ENCODE measurements at regions not wholly inside any gene's neighbourhood (a gene's known extent, or its start where the extent isn't known, plus 50 kb on each side); places are given as distances from the start of the nearest gene placed in this dataset.

GRCh38 chr4:58551676-58552075, 1441.5 kb upstream of the IGFBP7 start:
- no peak for DNase-seq

DNA sequence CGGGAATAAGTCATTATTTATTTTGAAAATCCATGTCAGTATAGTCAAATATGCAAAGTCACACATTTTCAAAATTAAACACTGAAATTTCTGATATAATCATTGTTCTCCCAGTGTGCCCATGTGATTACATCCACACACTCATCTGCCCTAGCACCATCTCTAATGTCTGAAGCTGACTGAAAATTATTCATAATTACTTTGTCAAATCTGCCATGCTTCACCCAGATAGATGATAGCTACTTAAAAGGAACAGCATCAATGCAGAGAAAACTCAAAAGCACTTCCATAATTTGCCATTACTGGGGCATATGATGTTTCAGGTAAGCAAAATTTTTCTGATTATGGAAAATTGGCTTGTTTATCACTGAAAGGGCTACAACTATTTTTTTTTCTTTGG, 1433.3 kb upstream of the IGFBP7 start:
- no peak for DNase-seq

DNA sequence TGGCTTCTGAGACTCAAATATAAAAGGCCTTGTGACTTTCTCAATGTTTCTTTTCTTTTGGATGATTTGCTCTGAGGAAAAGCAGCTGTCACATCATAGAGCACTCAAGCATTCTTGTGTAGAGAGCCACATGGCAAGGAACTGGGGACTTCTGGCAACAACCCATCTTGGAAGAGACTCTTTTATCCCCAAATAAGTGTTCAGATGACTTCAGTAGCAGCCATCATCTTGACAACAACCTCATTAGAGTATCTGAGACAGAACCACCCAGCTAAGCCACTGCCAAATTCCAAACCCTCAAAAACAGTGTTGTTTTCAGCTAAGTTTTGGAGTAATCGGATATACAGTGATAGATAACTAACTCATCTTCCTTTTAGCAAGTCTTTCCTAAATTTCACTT, 1431.7 kb upstream of the IGFBP7 start:
- no peak for DNase-seq

DNA sequence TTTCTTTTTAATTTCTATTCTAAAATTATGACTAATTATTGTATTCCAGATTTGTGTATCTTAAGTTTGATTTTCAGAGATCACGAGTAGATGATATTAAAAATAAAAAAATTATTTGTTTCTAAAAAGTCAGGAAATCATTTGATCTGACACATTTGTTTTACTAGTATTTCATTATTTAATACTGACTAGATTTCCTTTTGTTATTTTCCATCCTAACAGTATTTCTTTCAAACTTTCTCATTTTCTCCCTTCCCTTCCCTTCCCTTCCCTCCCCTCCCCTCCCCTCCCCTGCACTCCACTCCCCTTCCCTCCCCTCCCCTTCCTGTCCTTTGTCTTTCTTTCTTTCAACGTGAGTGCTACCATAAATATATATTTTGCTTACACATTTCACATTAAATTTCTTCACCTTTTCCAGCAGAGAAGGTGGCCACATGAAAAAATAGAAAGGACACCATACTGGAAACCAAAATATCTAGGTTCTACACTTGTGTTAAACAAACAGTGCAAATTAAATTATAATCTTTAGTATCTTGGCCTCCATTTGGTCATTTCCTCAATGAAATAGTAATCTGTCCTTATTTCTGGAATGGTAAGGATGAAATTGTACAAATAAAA, 1412.7 kb upstream of the IGFBP7 start:
- DNase-seq, result no peak

DNA sequence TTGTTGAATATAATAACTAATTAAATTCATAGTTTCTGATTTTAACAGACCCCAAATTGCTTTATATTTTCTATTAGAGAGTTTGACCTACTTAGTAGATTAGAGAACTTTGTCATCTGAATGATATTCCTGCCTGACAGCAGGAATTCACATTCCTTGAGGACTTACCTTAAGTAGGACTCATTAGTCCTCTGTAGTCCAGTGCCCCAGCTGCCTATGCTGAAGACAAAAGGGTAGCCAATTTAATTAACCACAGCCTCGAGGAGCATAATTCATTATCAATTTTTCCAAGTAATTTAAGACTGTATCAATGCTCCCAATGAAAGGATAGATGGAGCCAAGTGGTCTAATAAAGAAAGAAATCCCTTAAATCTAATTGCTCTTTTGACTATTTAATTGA, 1405.0 kb upstream of the IGFBP7 start:
- DNase-seq, result no peak

- no peak for DNase-seq
Measured at GRCh38 chr4:58514299-58514698, 1404.1 kb upstream of the IGFBP7 start.

DNA sequence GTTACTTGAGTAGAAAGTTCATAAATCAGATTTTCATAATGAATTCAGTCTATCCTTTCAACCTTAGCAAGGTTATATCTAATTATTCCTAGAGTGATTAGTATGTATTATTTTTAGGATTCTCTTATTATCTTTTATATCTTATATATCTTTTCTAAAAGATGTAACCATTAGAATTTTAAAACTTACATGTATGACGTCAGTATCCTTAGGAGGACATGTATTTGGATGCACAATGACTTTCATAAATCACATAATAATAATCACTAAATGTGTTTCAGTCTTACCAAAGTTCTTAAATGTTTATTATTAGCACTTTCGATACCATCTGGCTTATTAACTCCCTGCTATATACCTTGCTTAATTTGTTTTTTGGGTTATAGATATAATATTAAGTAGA, 1400.5 kb upstream of the IGFBP7 start:
- DNase-seq, result no peak

- no peak for DNase-seq
Measured at GRCh38 chr4:58507079-58507478, 1396.9 kb upstream of the IGFBP7 start.

GRCh38 chr4:58502839-58503238, 1392.7 kb upstream of the IGFBP7 start:
- no peak for DNase-seq

GRCh38 chr4:58499182-58499581, 1389.0 kb upstream of the IGFBP7 start:
- no peak for DNase-seq

DNA sequence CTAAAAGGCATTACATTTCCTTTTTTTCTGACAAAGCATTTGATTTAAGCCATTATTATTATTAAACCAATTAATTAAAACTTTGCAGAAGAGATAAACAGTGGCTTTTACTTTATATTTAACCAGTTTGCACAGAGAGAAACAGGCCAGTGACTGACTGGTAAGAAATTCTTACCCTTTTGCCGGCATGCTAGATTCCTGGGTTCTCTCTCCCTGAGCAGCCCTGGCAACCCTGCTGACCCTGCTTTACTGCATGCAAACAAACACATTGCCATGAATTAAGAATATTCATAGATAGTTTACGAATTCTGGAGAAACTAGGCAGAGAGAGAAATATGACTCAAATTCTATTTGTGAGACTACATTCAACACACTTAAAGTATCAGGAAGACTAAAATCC, 1381.4 kb upstream of the IGFBP7 start:
- DNase-seq, result no peak

GRCh38 chr4:58477950-58478349, 1367.8 kb upstream of the IGFBP7 start:
- no peak for DNase-seq

GRCh38 chr4:58477513-58477912, 1367.3 kb upstream of the IGFBP7 start:
- DNase-seq, result no peak

DNA sequence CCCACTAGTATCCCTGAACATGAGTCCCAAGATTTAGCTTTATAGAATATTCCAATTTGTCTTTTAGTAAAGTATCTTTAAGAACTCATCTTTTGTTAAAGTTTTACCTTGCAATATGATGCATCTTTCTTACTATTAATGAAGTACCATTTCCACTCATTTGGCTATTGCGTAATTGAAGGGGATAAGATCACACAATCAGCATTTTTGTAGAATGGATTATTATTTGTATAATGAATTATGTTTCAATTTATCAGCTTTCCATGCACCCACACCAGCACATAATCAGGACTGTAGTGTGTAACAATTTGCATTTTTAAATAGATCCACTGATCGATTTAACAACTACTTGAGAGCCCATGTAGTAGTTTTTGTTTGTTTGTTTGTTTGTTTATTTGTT, 1364.9 kb upstream of the IGFBP7 start:
- DNase-seq, result no peak

GRCh38 chr4:58465031-58465430, 1354.8 kb upstream of the IGFBP7 start:
- no peak for DNase-seq

DNA sequence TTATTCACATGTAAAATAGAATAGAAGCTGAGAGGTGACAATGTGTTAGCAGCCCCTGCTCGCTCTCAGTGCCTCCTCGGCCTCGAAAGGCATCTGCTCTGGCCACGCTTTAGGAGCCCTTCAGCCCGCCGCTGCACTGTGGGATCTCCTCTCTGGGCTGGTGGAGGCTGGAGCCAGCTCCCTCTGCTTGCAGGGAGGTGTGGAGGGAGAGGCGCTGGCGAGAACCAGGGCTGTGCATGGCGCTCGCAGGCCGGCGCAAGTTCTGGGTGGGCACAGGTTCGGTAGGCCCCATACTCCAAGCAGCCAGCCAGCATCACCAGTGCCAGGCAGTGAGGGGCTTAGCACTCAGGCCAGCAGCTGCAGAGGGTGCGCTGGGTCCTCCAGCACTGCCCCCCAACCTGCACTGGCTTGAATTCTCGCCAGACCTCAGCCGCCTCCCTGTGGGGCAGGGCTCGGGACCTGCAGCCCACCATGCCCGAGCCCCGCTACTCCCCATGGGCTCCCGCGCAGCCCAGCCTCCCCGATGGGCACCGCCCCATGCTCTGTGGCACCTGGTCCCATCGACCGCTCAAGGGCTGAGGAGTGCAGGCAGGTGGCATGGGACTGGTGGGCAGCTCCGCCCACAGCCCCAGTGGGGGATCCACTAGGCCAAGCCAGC, 1346.7 kb upstream of the IGFBP7 start:
- DNase-seq, result no peak

- DNase-seq, result no peak
Measured at GRCh38 chr4:58453956-58454355, 1343.8 kb upstream of the IGFBP7 start.

GRCh38 chr4:58451707-58452106, 1341.5 kb upstream of the IGFBP7 start:
- no peak for DNase-seq

DNA sequence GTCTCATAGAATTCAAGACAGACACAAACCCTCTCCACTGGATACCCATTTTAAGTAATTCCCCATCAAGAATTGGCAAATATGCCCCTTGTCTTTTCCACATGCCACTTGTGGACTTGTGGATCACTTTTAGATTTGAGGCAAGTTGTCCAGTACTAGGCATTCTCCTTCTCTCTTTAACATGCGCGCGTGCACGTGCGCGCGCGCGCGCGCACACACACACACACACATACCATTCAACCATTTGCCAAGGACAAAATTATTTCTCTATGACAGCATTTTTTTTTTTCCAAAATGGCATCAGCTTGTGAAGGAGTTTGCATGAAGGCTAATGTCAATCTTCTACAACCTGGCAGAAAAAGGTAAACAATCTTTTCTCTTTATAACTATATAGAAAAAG, 1325.7 kb upstream of the IGFBP7 start:
- no peak for DNase-seq

DNA sequence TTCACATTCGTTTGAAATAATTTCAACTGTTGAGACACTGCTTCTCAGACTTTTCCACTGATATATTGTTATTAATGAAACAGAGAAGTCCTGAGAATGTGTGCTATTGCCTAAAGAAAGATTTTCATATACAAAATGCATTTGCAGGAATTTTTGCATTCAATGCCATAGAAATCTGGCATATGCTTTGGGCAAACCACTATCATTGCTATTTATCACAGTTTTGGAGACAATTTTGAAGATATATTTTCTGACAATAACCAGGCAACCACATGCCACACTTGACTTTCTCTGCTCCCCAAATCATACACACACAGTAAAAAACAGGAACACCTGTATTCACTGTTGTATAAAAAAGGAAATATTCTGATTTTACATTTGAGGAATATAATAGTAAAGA, 1303.7 kb upstream of the IGFBP7 start:
- DNase-seq, result no peak

- DNase-seq, result no peak
Measured at GRCh38 chr4:58411904-58412303, 1301.7 kb upstream of the IGFBP7 start.

DNA sequence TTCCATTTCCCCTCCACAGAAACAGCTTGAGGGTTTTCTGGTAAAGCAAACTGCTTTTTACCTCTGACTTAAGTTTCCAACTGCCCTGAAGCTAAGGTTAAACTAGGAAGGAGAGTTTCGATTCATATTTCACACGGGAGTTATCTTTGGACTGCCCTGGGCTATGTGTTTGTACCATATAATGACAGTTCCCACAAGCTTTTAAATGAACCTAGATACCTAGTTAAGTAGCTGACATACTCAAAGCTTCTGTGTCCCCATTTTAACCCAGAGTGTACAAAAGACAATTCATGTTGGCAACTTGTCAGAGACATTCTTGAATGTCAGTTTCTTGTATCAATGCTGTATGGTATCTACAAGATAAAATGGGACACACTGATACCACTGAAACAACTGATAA, 1296.6 kb upstream of the IGFBP7 start:
- DNase-seq, result no peak

- no peak for DNase-seq
Measured at GRCh38 chr4:58368221-58368620, 1258.0 kb upstream of the IGFBP7 start.

DNA sequence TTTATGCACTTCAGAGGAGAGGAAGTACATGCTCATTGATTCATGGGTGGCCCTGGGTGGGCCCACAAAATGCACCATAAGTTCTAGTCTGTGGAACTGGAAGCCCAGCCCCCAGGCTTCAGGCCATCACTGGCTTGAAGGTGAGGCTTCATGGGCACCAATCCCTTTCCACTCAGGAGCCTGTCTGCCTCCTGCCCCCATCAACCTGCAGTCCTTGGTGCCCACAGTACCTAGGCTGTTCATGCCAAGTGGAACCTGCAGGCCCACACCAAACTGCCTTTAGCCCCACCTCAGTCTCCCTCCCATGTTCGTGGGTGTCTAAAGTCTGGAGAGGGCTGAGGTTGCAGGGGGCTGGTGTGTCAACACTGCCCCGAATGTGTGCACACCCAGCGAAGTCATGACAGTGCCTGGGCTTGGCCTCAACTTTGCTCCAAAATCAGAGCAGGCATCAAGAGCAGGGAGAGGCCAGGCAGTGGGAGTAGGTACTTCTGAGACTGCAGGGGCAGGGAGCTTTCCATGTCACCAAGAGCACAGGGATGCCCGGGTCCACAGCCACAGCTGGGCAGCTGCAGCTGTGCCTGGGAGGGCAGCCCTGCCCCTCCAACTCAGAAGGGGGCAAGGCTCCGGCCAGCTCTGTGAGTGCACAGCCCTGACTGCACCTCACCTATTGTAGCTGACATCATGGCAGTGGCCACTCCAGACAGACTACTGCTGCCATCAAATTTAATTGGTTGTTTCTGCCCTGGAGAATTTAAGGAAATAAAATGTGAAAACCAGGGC, 1250.4 kb upstream of the IGFBP7 start:
- DNase-seq, result no peak

Measured in activated CD4-positive, alpha-beta T cell treated with anti-CD3 and anti-CD28 coated beads, Interleukin-2, amount 50 U/mL, for 1 hour (primary cell).